ENCODE measurements at regions not wholly inside any gene's neighbourhood (a gene's known extent, or its start where the extent isn't known, plus 50 kb on each side); places are given as distances from the start of the nearest gene placed in this dataset.

DNA sequence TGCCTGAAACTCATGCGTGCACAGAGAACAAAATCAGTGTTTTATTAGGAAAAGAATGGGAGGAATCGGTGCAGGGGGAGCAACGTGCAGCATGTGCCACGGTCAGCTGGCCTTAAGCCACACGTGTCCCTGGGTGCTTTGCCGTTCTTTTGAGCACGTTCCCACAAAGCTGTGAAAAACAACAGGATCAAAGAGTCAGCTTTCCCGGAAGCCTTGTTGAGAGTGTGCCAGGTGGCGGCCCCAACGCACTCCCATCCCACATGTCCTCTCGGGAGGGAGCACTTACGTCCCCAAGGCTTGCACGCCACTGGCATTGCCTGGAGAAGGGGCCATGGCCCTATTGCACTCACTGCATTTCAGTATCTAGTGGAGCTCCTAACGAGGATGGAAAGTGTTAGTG, 511.2 kb downstream of the EIPR1 start:
- TF ChIP-seq, protein P1, sequence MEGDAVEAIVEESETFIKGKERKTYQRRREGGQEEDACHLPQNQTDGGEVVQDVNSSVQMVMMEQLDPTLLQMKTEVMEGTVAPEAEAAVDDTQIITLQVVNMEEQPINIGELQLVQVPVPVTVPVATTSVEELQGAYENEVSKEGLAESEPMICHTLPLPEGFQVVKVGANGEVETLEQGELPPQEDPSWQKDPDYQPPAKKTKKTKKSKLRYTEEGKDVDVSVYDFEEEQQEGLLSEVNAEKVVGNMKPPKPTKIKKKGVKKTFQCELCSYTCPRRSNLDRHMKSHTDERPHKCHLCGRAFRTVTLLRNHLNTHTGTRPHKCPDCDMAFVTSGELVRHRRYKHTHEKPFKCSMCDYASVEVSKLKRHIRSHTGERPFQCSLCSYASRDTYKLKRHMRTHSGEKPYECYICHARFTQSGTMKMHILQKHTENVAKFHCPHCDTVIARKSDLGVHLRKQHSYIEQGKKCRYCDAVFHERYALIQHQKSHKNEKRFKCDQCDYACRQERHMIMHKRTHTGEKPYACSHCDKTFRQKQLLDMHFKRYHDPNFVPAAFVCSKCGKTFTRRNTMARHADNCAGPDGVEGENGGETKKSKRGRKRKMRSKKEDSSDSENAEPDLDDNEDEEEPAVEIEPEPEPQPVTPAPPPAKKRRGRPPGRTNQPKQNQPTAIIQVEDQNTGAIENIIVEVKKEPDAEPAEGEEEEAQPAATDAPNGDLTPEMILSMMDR (IDR thresholded peaks at IDR 0.05) = no peak
- no peak for TF ChIP-seq POLR2A (IDR thresholded peaks at IDR 0.05)
